CD1c-positive myeloid dendritic cell (primary cell): ENCODE measurements at regions not wholly inside any gene's neighbourhood (a gene's known extent, or its start where the extent isn't known, plus 50 kb on each side); places are given as distances from the start of the nearest gene placed in this dataset.

Source experiments
- DNase-seq: peaks from one replicate; pipeline ENCODE4 v3.0.0-alpha.2; 2016; ENCODE audit errors: extremely low spot score

GRCh38 chr10:3016016-3016415 is 51.3 kb upstream of the PFKP start:
- DNase-seq, result no peak

GRCh38 chr10:3014968-3015367 is 52.4 kb upstream of the PFKP start:
- DNase-seq, result no peak

GRCh38 chr10:3012223-3012622 is 55.1 kb upstream of the PFKP start:
- DNase-seq, result no peak

- DNase-seq, result no peak
These were observed 56.4 kb upstream of the PFKP start for GRCh38 chr10:3010816-3011460.

- DNase-seq, result no peak
These were observed 57.0 kb upstream of the PFKP start for GRCh38 chr10:3010334-3010733.

- DNase-seq, result no peak
These were observed 58.0 kb upstream of the PFKP start for GRCh38 chr10:3009341-3009740.

- peak; percentile 7 for DNase-seq
These were observed 58.7 kb upstream of the PFKP start for GRCh38 chr10:3008518-3009195.

- no peak for DNase-seq
These were observed 60.7 kb upstream of the PFKP start for GRCh38 chr10:3006607-3007006.

- DNase-seq, result no peak
These were observed 61.3 kb upstream of the PFKP start for GRCh38 chr10:3006093-3006492.

- no peak for DNase-seq
These were observed 65.0 kb upstream of the PFKP start for GRCh38 chr10:3002304-3002703.

- DNase-seq, result no peak
These were observed 67.3 kb upstream of the PFKP start for GRCh38 chr10:3000048-3000447.

GRCh38 chr10:2994221-2994961 is 73.0 kb upstream of the PFKP start:
- no peak for DNase-seq

- no peak for DNase-seq
These were observed 73.7 kb upstream of the PFKP start for GRCh38 chr10:2993636-2994035.

GRCh38 chr10:2992401-2993198 is 74.7 kb upstream of the PFKP start:
- no peak for DNase-seq

GRCh38 chr10:2990764-2991163 is 76.6 kb upstream of the PFKP start:
- no peak for DNase-seq

GRCh38 chr10:2989292-2989947 is 77.9 kb upstream of the PFKP start:
- no peak for DNase-seq

- no peak for DNase-seq
These were observed 80.1 kb upstream of the PFKP start for GRCh38 chr10:2987185-2987768.

- DNase-seq, result peak; percentile 72
These were observed 81.0 kb upstream of the PFKP start for GRCh38 chr10:2986391-2986801.

- DNase-seq, result peak; percentile 44
These were observed 81.6 kb upstream of the PFKP start for GRCh38 chr10:2985729-2986232.

GRCh38 chr10:2984682-2985081 is 82.7 kb upstream of the PFKP start:
- DNase-seq, result no peak

- no peak for DNase-seq
These were observed 85.2 kb upstream of the PFKP start for GRCh38 chr10:2982146-2982545.
